HG03139 (cell line): ENCODE measurements at regions not wholly inside any gene's neighbourhood (a gene's known extent, or its start where the extent isn't known, plus 50 kb on each side); places are given as distances from the start of the nearest gene placed in this dataset.

Experiments used
- ATAC-seq: cut with Tn5 transposase; IDR thresholded peaks from one replicate; pipeline ENCODE4 v1.9.1; 2021; ENCODE audit not compliant: unreplicated experiment

- no peak for ATAC-seq
These were observed 233.1 kb downstream of the NR4A2 start for GRCh38 chr2:156099382-156099781.

- ATAC-seq = no peak
These were observed 234.0 kb downstream of the NR4A2 start for GRCh38 chr2:156098506-156098905.

GRCh38 chr2:156088587-156088986, 243.9 kb downstream of the NR4A2 start:
- ATAC-seq = no peak

- no peak for ATAC-seq
These were observed 244.6 kb downstream of the NR4A2 start for GRCh38 chr2:156087875-156088274.

GRCh38 chr2:156083763-156084493, 248.6 kb downstream of the NR4A2 start:
- ATAC-seq = no peak

GRCh38 chr2:156079845-156080244, 252.7 kb downstream of the NR4A2 start:
- ATAC-seq = no peak

GRCh38 chr2:156077041-156077742, 255.3 kb downstream of the NR4A2 start:
- no peak for ATAC-seq

GRCh38 chr2:156065912-156066311, 266.6 kb downstream of the NR4A2 start:
- ATAC-seq = no peak

GRCh38 chr2:156064540-156064939, 268.0 kb downstream of the NR4A2 start:
- no peak for ATAC-seq

GRCh38 chr2:156057647-156058046, 274.9 kb downstream of the NR4A2 start:
- ATAC-seq = no peak

- ATAC-seq = no peak
These were observed 277.5 kb downstream of the NR4A2 start for GRCh38 chr2:156054983-156055382.

GRCh38 chr2:156046900-156047299, 285.6 kb downstream of the NR4A2 start:
- ATAC-seq = no peak

- no peak for ATAC-seq
These were observed 289.6 kb downstream of the NR4A2 start for GRCh38 chr2:156042895-156043294.

- no peak for ATAC-seq
These were observed 294.5 kb downstream of the NR4A2 start for GRCh38 chr2:156038021-156038420.

- no peak for ATAC-seq
These were observed 295.0 kb downstream of the NR4A2 start for GRCh38 chr2:156037482-156037881.

GRCh38 chr2:156031121-156031520, 301.4 kb downstream of the NR4A2 start:
- ATAC-seq = no peak

- no peak for ATAC-seq
These were observed 309.2 kb downstream of the NR4A2 start for GRCh38 chr2:156023229-156023869.

- no peak for ATAC-seq
These were observed 311.1 kb downstream of the NR4A2 start for GRCh38 chr2:156021146-156022040.

GRCh38 chr2:156019341-156019740, 313.2 kb downstream of the NR4A2 start:
- ATAC-seq = no peak

- ATAC-seq = no peak
These were observed 315.1 kb downstream of the NR4A2 start for GRCh38 chr2:156017341-156017885.

GRCh38 chr2:156009293-156009692, 323.2 kb downstream of the NR4A2 start:
- ATAC-seq = no peak
